Common myeloid progenitor, CD34-positive (primary cell): ENCODE measurements at regions not wholly inside any gene's neighbourhood (a gene's known extent, or its start where the extent isn't known, plus 50 kb on each side); places are given as distances from the start of the nearest gene placed in this dataset.

Experiments used
- CTCF ChIA-PET: fragments of 350-600 bp; sonication (Branson Sonifier 250); formaldehyde crosslinking; loops from one replicate; lab custom pipeline; 2021; ENCODE audit warnings: antibody characterized with exemption; lab: Charles Lee
- POLR2A ChIA-PET: fragments of 350-600 bp; sonication (Branson Sonifier 250); formaldehyde crosslinking; loops from one replicate; lab custom pipeline; 2021; ENCODE audit warnings: antibody characterized with exemption; lab: Charles Lee
- DNase-seq, 3 donors: peaks; one replicate each; pipeline versions ENCODE4 v3.0.0 to v3.0.0-alpha.2; 2013
- H3K27ac ChIP-seq, 2 experiments: 1 replicate in 1 of 2; 2 replicates in 1 of 2; pipeline ENCODE4 v1.7.0; 2013; ENCODE audit warnings: inconsistent platforms in 2 of 2, low read length in 2 of 2, mild to moderate bottlenecking in 2 of 2, low read depth in 1 of 2, moderate library complexity in 1 of 2; ENCODE audit not compliant: severe bottlenecking in 2 of 2, insufficient read depth in 1 of 2, poor library complexity in 1 of 2
- H3K27me3 ChIP-seq, 5 experiments: replicated peaks in 2 of 5; 1 replicate in 3 of 5; 2 replicates in 2 of 5; pipeline versions ENCODE4 v1.6.1 to v1.7.0; 2013; ENCODE audit warnings: low read length in 4 of 5, mild to moderate bottlenecking in 2 of 5, moderate library complexity in 2 of 5, inconsistent platforms in 1 of 5; ENCODE audit not compliant: insufficient read depth in 5 of 5, control insufficient read depth in 4 of 5
- H3K36me3 ChIP-seq, 4 experiments: 1 replicate in 2 of 4; 2 replicates in 2 of 4; pipeline versions ENCODE4 v1.6.1 to v1.7.0; 2013; ENCODE audit warnings: low read length in 3 of 4, control low read depth in 1 of 4, mild to moderate bottlenecking in 1 of 4; ENCODE audit not compliant: control insufficient read depth in 4 of 4, insufficient read depth in 4 of 4
- H3K4me1 ChIP-seq, 4 experiments: 1 replicate in 3 of 4; 2 replicates in 1 of 4; pipeline versions ENCODE4 v1.6.1 to v1.7.1; 2013; ENCODE audit warnings: low read length in 3 of 4, mild to moderate bottlenecking in 3 of 4, control low read depth in 1 of 4, inconsistent platforms in 1 of 4, moderate library complexity in 1 of 4; ENCODE audit not compliant: control insufficient read depth in 4 of 4, insufficient read depth in 4 of 4; ENCODE audit errors: control extremely low read depth in 1 of 4
- H3K4me3 ChIP-seq, 7 experiments: 1 replicate in 4 of 7; 2 replicates in 3 of 7; pipeline versions ENCODE4 v1.5.1 to v1.7.0; 2013; ENCODE audit warnings: mild to moderate bottlenecking in 7 of 7, low read length in 6 of 7, moderate library complexity in 6 of 7, inconsistent platforms in 2 of 7, low read depth in 2 of 7, control low read depth in 1 of 7; ENCODE audit not compliant: insufficient read depth in 4 of 7, control insufficient read depth in 1 of 7; ENCODE audit errors: extremely low read depth in 1 of 7
- H3K9me3 ChIP-seq, 5 experiments: 1 replicate in 4 of 5; 2 replicates in 1 of 5; pipeline versions ENCODE4 v1.6.1 to v1.7.1; 2013; ENCODE audit warnings: low read length in 4 of 5, mild to moderate bottlenecking in 2 of 5, inconsistent platforms in 1 of 5, low read depth in 1 of 5, moderate library complexity in 1 of 5; ENCODE audit not compliant: control insufficient read depth in 4 of 5, insufficient read depth in 2 of 5; ENCODE audit errors: control extremely low read depth in 1 of 5
- WGBS: methylation state at CpG from one replicate; pipeline ENCODE4 v1.1.5; 2013; ENCODE audit not compliant: insufficient coverage; 5-methylcytosine and 5-hydroxymethylcytosine counted together

DNA sequence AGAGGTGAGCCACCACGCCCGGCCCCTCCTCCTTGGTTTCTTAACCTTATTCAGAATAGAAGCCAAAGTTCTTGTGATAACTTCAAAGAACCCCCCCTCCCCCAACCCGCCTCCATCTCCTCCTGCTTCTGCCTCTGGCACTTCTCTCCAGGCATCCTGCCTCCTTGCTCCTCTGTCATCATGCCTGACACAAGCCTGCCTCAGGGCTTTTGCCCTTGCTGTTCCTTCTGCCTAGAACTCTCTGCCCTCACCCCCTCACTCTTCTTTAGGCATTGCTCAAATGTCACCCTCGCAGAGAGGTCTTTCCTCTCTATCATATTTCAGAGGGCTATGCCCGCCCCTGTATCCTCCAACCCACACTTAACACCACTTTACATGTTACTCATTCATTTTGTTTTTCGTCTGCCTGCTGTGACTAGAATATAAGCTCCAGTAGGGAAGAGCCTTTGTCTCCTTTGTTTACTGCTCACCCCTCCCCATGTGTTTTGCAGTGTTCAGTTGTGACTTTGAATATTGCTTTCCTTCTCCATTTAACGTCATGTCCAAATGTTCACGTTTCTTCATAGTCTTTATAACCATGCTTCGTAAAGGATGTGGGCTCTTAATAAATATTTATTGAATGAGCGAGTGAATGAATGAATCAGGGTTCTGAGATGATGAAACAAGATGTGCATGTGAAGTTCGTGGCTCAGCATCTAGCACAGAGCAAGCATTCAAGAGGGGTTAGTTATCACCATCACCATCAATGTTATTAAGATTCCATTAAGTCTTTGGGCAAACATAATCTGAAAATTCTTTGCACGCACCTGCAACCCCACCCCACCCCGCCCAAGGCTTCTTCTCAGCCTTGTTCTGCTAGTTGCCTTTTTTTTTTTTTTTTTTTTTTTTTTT, 186.2 kb upstream of the WSCD1 start:
- H3K4me3 ChIP-seq: no peak overlapping the region
- ChIA-PET CTCF (no interaction called here), POLR2A (no interaction called here)
- no peak overlapping the region for H3K27ac ChIP-seq
- 72% methylated on average over 6 of the region's 13 CpGs for WGBS
- H3K36me3 ChIP-seq: no peaks in the 10 kb centered on the region
- H3K27me3 ChIP-seq: peaks cover 0 to 18% (median 3%) of the 10 kb centered on the region in 5 experiments
- H3K4me1 ChIP-seq: no peaks in the 10 kb centered on the region
- no peak for DNase-seq
- H3K9me3 ChIP-seq: peaks cover 0 to 2% (median 0%) of the 10 kb centered on the region in 5 experiments

- Histone ChIP-seq H3K4me1 (no peaks in the 10 kb centered on the region), H3K27me3 (peaks cover 0 to 12% (median 0%) of the 10 kb centered on the region in 5 experiments), H3K4me3 (no peak overlapping the region), H3K27ac (no peak overlapping the region), H3K9me3 (peaks cover 0 to 3% (median 2%) of the 10 kb centered on the region in 5 experiments), H3K36me3 (no peaks in the 10 kb centered on the region)
- ChIA-PET POLR2A (no interaction called here), CTCF (interaction anchor here (1.5 kb wide), 1 partner anchor 23 kb away, joined by 3 read pairs; no protein-coding TSS in a partner anchor)
- 94% methylated on average over 3 of the region's 4 CpGs for WGBS
- DNase-seq: no peak
Observed at GRCh38 chr17:5885336-5885735, 184.8 kb upstream of the WSCD1 start.

DNA sequence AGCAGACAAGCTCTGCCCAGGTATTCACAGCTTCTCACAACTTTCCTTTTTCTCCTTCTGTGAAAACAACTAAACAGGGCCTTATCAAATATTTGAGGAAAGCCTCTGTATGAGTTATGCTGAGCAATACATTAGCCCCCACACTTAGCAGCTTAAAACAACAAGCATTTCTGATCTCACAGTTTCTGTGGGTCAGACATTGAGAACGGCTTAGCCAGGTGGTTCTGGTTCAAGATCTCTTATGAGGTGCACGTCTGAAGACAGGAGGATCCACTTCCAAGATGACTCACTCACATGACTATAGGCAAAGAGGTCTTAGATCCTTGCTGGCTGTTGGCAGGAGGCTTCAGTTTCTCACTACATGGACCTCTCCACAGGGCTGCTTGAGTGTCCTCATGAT, 181.4 kb upstream of the WSCD1 start:
- Histone ChIP-seq H3K27ac (no peak overlapping the region), H3K4me1 (no peaks in the 10 kb centered on the region), H3K36me3 (no peaks in the 10 kb centered on the region), H3K4me3 (no peak overlapping the region), H3K9me3 (peaks cover 0 to 8% (median 5%) of the 10 kb centered on the region in 5 experiments), H3K27me3 (peaks cover 0 to 12% (median 3%) of the 10 kb centered on the region in 5 experiments)
- POLR2A ChIA-PET: no interaction called here
- no peak for DNase-seq
- CTCF ChIA-PET: no interaction called here
- 88% methylated on average over 2 of the region's 2 CpGs for WGBS

DNA sequence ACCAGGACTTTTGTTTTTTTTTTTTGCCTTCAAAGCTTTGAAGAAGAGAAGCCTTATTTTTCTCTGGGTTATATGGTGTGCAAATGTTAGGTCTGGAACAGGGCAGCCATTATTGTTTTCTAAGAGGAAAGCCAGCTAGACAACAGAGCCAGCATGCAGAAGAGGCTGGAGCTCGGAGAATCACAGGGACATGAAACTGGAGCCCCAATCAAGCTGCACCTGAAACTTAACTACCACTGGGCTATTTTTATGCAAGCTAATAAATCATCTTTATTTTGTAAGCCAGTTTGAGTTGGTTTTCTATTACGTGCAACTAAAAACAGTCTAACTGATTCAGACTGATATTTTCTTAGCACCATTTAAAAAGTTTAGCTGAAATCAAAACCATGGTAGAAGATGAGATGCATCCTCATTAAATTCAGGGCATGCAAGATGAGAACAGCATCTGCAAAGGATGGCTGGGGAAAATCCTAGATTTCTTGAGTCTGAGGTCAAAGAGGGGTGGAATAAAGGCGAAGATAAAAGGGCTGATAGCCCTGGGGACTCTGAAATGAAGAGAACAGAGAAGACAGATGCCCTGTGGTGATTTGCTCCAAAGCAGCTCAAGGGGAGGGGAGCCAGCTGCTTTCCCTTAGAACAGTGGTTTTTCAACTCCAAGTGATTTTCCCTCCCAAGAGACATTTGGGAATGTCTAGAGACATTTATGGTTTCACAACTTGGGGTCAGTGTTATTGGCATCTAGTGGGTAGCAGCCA, 177.1 kb upstream of the WSCD1 start:
- Histone ChIP-seq H3K27ac (no peak overlapping the region), H3K9me3 (peaks cover 0 to 8% (median 5%) of the 10 kb centered on the region in 5 experiments), H3K4me3 (no peak overlapping the region), H3K36me3 (no peaks in the 10 kb centered on the region), H3K4me1 (peaks cover 0 to 5% (median 0%) of the 10 kb centered on the region in 4 experiments), H3K27me3 (peaks cover 0 to 21% (median 6%) of the 10 kb centered on the region in 5 experiments)
- CTCF ChIA-PET: no interaction called here
- no peak for DNase-seq
- POLR2A ChIA-PET: interaction anchor here (0.7 kb wide), 1 partner anchor 279 kb away, joined by 4 read pairs; no protein-coding TSS in a partner anchor
- WGBS: 64% methylated on average over 2 of the region's 3 CpGs

GRCh38 chr17:5893741-5894140, 176.4 kb upstream of the WSCD1 start:
- Histone ChIP-seq H3K36me3 (no peaks in the 10 kb centered on the region), H3K4me1 (peaks cover 0 to 5% (median 0%) of the 10 kb centered on the region in 4 experiments), H3K4me3 (no peak overlapping the region), H3K9me3 (peaks cover 0 to 8% (median 5%) of the 10 kb centered on the region in 5 experiments), H3K27me3 (peaks cover 0 to 21% (median 6%) of the 10 kb centered on the region in 5 experiments), H3K27ac (no peak overlapping the region)
- CTCF ChIA-PET: no interaction called here
- 56% methylated on average over 4 of the region's 5 CpGs for WGBS
- POLR2A ChIA-PET: no interaction called here
- no peak for DNase-seq

GRCh38 chr17:5895276-5895675, 174.9 kb upstream of the WSCD1 start:
- H3K4me3 ChIP-seq: no peak overlapping the region
- no peaks in the 10 kb centered on the region for H3K36me3 ChIP-seq
- peaks cover 0 to 21% (median 6%) of the 10 kb centered on the region in 5 experiments for H3K27me3 ChIP-seq
- no peak for DNase-seq
- WGBS: 86% methylated on average over 6 of the region's 6 CpGs
- peaks cover 0 to 6% (median 5%) of the 10 kb centered on the region in 5 experiments for H3K9me3 ChIP-seq
- peaks cover 0 to 5% (median 0%) of the 10 kb centered on the region in 4 experiments for H3K4me1 ChIP-seq
- CTCF ChIA-PET: no interaction called here
- no peak overlapping the region for H3K27ac ChIP-seq
- POLR2A ChIA-PET: no interaction called here
